GM19043 (cell line): ENCODE measurements at regions not wholly inside any gene's neighbourhood (a gene's known extent, or its start where the extent isn't known, plus 50 kb on each side); places are given as distances from the start of the nearest gene placed in this dataset.
"Not testable (repeated sequence)": the region's sequence is repeated elsewhere in the genome, so short reads cannot be mapped to it uniquely, and the experiment has no call there.

ENCODE experiments used
- ATAC-seq: cut with Tn5 transposase; IDR thresholded peaks from one replicate; pipeline ENCODE4 v1.9.1; 2021; ENCODE audit warnings: low read depth; ENCODE audit not compliant: unreplicated experiment

- ATAC-seq = no peak
Observed at GRCh38 chr12:46981622-46982021, 97.8 kb upstream of the PCED1B start.

GRCh38 chr12:46982629-46983392, 96.6 kb upstream of the PCED1B start:
- no peak for ATAC-seq

- peak; percentile 18 for ATAC-seq
Observed at GRCh38 chr12:46983393-46983793, 96.0 kb upstream of the PCED1B start.

GRCh38 chr12:46983959-46984841, 95.2 kb upstream of the PCED1B start:
- ATAC-seq = peak; percentile 57

GRCh38 chr12:46985816-46986215, 93.6 kb upstream of the PCED1B start:
- no peak for ATAC-seq

GRCh38 chr12:46988122-46988521, 91.3 kb upstream of the PCED1B start:
- ATAC-seq = not testable (repeated sequence)

GRCh38 chr12:46990211-46990610, 89.2 kb upstream of the PCED1B start:
- no peak for ATAC-seq

GRCh38 chr12:46992051-46992450, 87.4 kb upstream of the PCED1B start:
- not testable (repeated sequence) for ATAC-seq

GRCh38 chr12:46998811-46999368, 80.5 kb upstream of the PCED1B start:
- ATAC-seq = no peak

- ATAC-seq = no peak
Observed at GRCh38 chr12:47004634-47005033, 74.8 kb upstream of the PCED1B start.

- no peak for ATAC-seq
Observed at GRCh38 chr12:47007048-47007447, 72.4 kb upstream of the PCED1B start.

- no peak for ATAC-seq
Observed at GRCh38 chr12:47012552-47012951, 66.9 kb upstream of the PCED1B start.

- no peak for ATAC-seq
Observed at GRCh38 chr12:47014474-47014873, 64.9 kb upstream of the PCED1B start.

GRCh38 chr12:47015381-47015780, 64.0 kb upstream of the PCED1B start:
- no peak for ATAC-seq

GRCh38 chr12:47017041-47017713, 62.2 kb upstream of the PCED1B start:
- ATAC-seq = no peak

GRCh38 chr12:47017901-47018475, 61.4 kb upstream of the PCED1B start:
- no peak for ATAC-seq

GRCh38 chr12:47020211-47020821, 59.1 kb upstream of the PCED1B start:
- ATAC-seq = no peak

- no peak for ATAC-seq
Observed at GRCh38 chr12:47021298-47021697, 58.1 kb upstream of the PCED1B start.

GRCh38 chr12:47022296-47022695, 57.1 kb upstream of the PCED1B start:
- ATAC-seq = no peak

GRCh38 chr12:47023311-47023710, 56.1 kb upstream of the PCED1B start:
- ATAC-seq = no peak
